ENCODE measurements at regions not wholly inside any gene's neighbourhood (a gene's known extent, or its start where the extent isn't known, plus 50 kb on each side); places are given as distances from the start of the nearest gene placed in this dataset.

GRCh38 chr4:62193761-62194160, 993.6 kb downstream of the ADGRL3 start:
- Histone ChIP-seq H3K23ac (ENCODE audit: low read depth, low read length) (no peak overlapping the region), H4K8ac (ENCODE audit: low read depth in 2 of 2, low read length in 2 of 2) (no peak overlapping the region), H2BK15ac (ENCODE audit: low read depth, low read length) (no peak overlapping the region), H3K56ac (ENCODE audit: extremely low read depth, insufficient read depth, low read length) (no peak overlapping the region), H3K27ac (ENCODE audit: insufficient read depth, low read length) (no peak overlapping the region), H3K36me3 (ENCODE audit: control insufficient read depth, insufficient read depth, low read length) (no peaks in the 10 kb centered on the region), H3K9ac (ENCODE audit: low read depth, low read length) (no peak overlapping the region), H3K4me3 (ENCODE audit: insufficient read depth, low read depth, low read length) (no peak overlapping the region), H3K14ac (replicated peaks; ENCODE audit: low read depth, low read length) (no peak overlapping the region), H3K4me2 (ENCODE audit: low read depth, low read length) (no peak overlapping the region), H3K9me3 (ENCODE audit: control insufficient read depth, insufficient read depth, low read length) (no peaks in the 10 kb centered on the region; the same call in 1 of the 2 replicates), H2BK5ac (ENCODE audit: low read depth, low read length, poor library complexity, severe bottlenecking) (no peak overlapping the region), H3K4ac (ENCODE audit: low read depth, low read length) (no peak overlapping the region), H3K27me3 (ENCODE audit: control insufficient read depth, insufficient read depth, low read length) (no peaks in the 10 kb centered on the region), H2AFZ (replicated peaks; ENCODE audit: low read length, poor library complexity) (no peak overlapping the region), H2BK120ac (ENCODE audit: low read depth, low read length) (no peak overlapping the region), H2BK20ac (ENCODE audit: low read depth, low read length) (no peak overlapping the region), H3K9me1 (ENCODE audit: insufficient read depth, low read length) (no peaks in the 10 kb centered on the region), H2AK5ac (ENCODE audit: low read depth, low read length) (no peak overlapping the region), H3K4me1 (ENCODE audit: control insufficient read depth, insufficient read depth, low read length) (no peaks in the 10 kb centered on the region), H3K79me1 (ENCODE audit: low read depth in 1 of 2, low read length in 2 of 2) (no peaks in the 10 kb centered on the region), H4K5ac (ENCODE audit: low read depth, low read length) (no peak overlapping the region), H3K18ac (ENCODE audit: low read depth, low read length) (no peak overlapping the region), H4K20me1 (ENCODE audit: insufficient read depth, low read length) (no peaks in the 10 kb centered on the region), H2AK9ac (replicated peaks; ENCODE audit: low read depth, low read length, poor library complexity) (no peak overlapping the region), H4K91ac (ENCODE audit: insufficient read depth, low read depth, low read length) (no peak overlapping the region)
- ChIA-PET CTCF (no interaction called here), POLR2A (ENCODE audit: unreplicated experiment) (no interaction called here)
- dilution Hi-C loops (cut with HindIII; ENCODE audit: low sequenced_read_pairs, unreplicated experiment) = no loop called here
- intact Hi-C loops (cut with micrococcal nuclease) = no loop called here
- no TSS peak for BruUV-seq (replicated peaks)
- DNase-seq = no peak
- TF ChIP-seq MAFK (IDR thresholded peaks at IDR 0.05; ENCODE audit: low read depth, low read length) (no peak), CTCF (conservative IDR thresholded peaks at IDR 0.05; ENCODE audit: low read depth, low read length) (no peak), CEBPB (IDR thresholded peaks at IDR 0.05; ENCODE audit: low read depth, low read length) (no peak), USF2 (IDR thresholded peaks at IDR 0.05; ENCODE audit: low read depth, low read length) (no peak), MAZ (IDR thresholded peaks at IDR 0.05; ENCODE audit: borderline replicate concordance, low read depth, low read length) (no peak), RCOR1 (IDR thresholded peaks at IDR 0.05; ENCODE audit: insufficient replicate concordance, low read length) (no peak), FOS (IDR thresholded peaks at IDR 0.05; ENCODE audit: low read depth, low read length) (no peak), BHLHE40 (IDR thresholded peaks at IDR 0.05; ENCODE audit: low read depth, low read length) (no peak)
- in situ Hi-C loops (cut with MboI; ENCODE audit: low sequenced_read_pairs) = no loop called here
- WGBS, 2 experiments (ENCODE audit: extremely low coverage in 2 of 2, insufficient read length in 1 of 2) = no CpG with 5 or more reads among the region's 3 CpGs
- ATAC-seq (ENCODE audit: low read depth) = no peak

All from IMR-90 (cell line).